ENCODE measurements at regions not wholly inside any gene's neighbourhood (a gene's known extent, or its start where the extent isn't known, plus 50 kb on each side); places are given as distances from the start of the nearest gene placed in this dataset.

DNA sequence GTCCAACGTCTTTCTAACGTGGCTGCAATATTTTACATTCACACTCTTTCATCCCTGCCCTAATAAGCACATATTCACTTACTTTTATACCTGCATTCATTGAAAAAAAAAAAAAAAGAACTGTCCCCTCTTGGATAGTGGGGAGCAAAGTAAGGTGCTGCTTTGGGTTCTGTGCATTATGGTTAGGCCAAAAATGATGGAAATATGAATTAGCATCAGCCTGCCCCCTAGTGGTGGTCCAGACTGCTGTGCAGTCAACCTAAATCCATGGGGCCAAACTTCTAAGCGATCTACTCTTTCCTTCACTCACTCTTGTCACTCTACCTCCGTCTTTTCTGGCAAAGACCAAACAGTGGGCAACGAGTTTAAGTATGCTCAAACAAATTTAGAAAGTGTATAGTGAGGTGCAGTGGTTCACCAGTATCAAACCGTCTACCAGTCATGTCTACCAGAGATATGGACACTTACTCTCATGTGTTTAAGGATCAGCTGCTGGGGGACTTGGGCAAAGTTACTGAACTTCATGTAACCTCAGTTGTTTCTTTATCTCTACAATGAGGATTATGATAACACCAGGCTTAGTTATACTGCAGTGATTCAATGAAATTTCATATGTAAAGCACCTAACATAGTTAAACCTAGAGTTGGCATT is 61.5 kb upstream of the GRM7 start:
- TF ChIP-seq POLR2A (IDR thresholded peaks at IDR 0.05) (no peak), EP300 (IDR thresholded peaks at IDR 0.05) (no peak)
- TF ChIP-seq, protein P1, sequence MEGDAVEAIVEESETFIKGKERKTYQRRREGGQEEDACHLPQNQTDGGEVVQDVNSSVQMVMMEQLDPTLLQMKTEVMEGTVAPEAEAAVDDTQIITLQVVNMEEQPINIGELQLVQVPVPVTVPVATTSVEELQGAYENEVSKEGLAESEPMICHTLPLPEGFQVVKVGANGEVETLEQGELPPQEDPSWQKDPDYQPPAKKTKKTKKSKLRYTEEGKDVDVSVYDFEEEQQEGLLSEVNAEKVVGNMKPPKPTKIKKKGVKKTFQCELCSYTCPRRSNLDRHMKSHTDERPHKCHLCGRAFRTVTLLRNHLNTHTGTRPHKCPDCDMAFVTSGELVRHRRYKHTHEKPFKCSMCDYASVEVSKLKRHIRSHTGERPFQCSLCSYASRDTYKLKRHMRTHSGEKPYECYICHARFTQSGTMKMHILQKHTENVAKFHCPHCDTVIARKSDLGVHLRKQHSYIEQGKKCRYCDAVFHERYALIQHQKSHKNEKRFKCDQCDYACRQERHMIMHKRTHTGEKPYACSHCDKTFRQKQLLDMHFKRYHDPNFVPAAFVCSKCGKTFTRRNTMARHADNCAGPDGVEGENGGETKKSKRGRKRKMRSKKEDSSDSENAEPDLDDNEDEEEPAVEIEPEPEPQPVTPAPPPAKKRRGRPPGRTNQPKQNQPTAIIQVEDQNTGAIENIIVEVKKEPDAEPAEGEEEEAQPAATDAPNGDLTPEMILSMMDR (IDR thresholded peaks at IDR 0.05) = no peak
- Histone ChIP-seq H3K4me1 (ENCODE audit: insufficient read depth) (no peaks in the 10 kb centered on the region), H3K27me3 (no peaks in the 10 kb centered on the region), H3K9me3 (no peaks in the 10 kb centered on the region), H3K27ac (no peak overlapping the region), H3K36me3 (no peaks in the 10 kb centered on the region), H3K4me3 (no peak overlapping the region)
- intact Hi-C loops (cut with DNase I) = no loop called here
- DNase-seq = no peak
- 88 to 91% (median 89%) methylated on average over 6 of the region's 6 CpGs for WGBS, 3 donors

DNA sequence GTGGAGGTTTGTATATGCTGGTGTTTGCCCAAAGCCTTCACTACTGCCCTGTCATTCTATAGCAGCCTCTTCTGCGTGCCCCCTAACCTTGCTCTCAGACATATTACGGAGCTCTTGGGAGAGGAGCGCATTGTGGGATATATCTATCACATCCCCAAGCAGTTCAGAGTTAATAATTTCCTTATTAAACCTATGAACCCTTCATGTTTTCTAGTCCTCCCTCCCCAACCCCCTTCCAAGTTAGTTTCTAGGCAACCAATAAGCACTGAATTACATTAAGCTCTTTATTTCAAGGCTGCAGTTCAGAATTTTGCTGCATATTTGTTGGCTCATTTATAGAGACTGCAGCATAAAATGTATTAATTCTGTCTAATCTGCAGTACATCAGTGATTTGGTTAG is 57.3 kb upstream of the GRM7 start:
- Histone ChIP-seq H3K27me3 (no peaks in the 10 kb centered on the region), H3K27ac (no peak overlapping the region), H3K36me3 (no peaks in the 10 kb centered on the region), H3K4me1 (ENCODE audit: insufficient read depth) (no peaks in the 10 kb centered on the region), H3K9me3 (no peaks in the 10 kb centered on the region), H3K4me3 (no peak overlapping the region)
- DNase-seq = no peak
- intact Hi-C loops (cut with DNase I) = no loop called here
- WGBS, 3 donors = 91 to 96% (median 95%) methylated on average over 3 of the region's 3 CpGs
- TF ChIP-seq POLR2A (IDR thresholded peaks at IDR 0.05) (no peak), EP300 (IDR thresholded peaks at IDR 0.05) (no peak)
- TF ChIP-seq, protein P1 (IDR thresholded peaks at IDR 0.05) = no peak

DNA sequence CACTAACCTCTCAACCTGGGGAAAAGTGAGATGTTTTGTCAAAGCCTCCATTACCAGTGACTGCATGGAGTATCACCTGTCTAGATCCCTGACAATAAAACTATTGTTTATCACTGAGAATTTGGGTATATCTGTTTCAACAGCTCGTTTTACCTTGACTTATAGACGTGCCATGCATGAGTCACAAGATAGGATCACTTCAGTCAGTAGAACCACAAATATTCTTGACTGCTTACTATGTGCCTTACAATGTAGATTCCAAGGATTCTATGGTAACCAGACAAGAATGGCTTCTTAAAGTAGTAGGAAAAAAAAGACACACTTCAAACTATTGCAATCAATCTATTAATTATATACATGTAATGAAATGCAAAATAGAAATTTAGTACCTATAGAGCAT is 55.7 kb upstream of the GRM7 start:
- Histone ChIP-seq H3K27ac (no peak overlapping the region), H3K27me3 (no peaks in the 10 kb centered on the region), H3K4me1 (ENCODE audit: insufficient read depth) (no peaks in the 10 kb centered on the region), H3K36me3 (no peaks in the 10 kb centered on the region), H3K4me3 (no peak overlapping the region), H3K9me3 (no peaks in the 10 kb centered on the region)
- WGBS, 3 donors = 70 to 74% (median 71%) methylated on average over 2 of the region's 2 CpGs
- intact Hi-C loops (cut with DNase I) = no loop called here
- TF ChIP-seq POLR2A (IDR thresholded peaks at IDR 0.05) (no peak), EP300 (IDR thresholded peaks at IDR 0.05) (no peak)
- TF ChIP-seq, protein P1 (IDR thresholded peaks at IDR 0.05) = no peak
- no peak for DNase-seq

DNA sequence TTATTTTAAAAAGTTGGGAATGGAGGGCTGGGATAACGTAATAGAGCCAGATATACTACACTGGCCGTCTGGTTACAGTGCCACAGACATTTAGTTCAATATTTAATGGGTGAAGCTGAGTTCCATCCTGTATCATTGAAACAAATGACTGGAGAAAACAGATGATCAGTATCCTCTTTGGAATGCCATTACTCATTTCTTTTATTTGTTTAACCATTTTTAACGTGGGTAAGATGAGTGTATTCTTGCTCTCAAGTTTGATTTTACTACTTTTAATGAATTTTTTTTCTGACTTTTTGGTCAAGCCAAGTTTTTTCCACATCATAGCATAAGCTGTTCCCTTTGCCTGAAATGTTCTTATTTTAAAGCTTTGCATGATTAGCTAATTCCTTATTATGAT is 53.9 kb upstream of the GRM7 start:
- no peak overlapping the region for H3K27ac ChIP-seq
- TF ChIP-seq POLR2A (IDR thresholded peaks at IDR 0.05) (no peak), EP300 (IDR thresholded peaks at IDR 0.05) (no peak)
- TF ChIP-seq, protein P1 (IDR thresholded peaks at IDR 0.05) = no peak
- no peaks in the 10 kb centered on the region for H3K36me3 ChIP-seq
- no peaks in the 10 kb centered on the region for H3K9me3 ChIP-seq
- no peaks in the 10 kb centered on the region for H3K4me1 ChIP-seq (ENCODE audit: insufficient read depth)
- H3K4me3 ChIP-seq = no peak overlapping the region
- no peak for DNase-seq
- 75 to 84% (median 81%) methylated on average over 3 of the region's 3 CpGs for WGBS, 3 donors
- intact Hi-C loops (cut with DNase I) = no loop called here
- H3K27me3 ChIP-seq = no peaks in the 10 kb centered on the region
